ENCODE measurements at regions not wholly inside any gene's neighbourhood (a gene's known extent, or its start where the extent isn't known, plus 50 kb on each side); places are given as distances from the start of the nearest gene placed in this dataset.

DNA sequence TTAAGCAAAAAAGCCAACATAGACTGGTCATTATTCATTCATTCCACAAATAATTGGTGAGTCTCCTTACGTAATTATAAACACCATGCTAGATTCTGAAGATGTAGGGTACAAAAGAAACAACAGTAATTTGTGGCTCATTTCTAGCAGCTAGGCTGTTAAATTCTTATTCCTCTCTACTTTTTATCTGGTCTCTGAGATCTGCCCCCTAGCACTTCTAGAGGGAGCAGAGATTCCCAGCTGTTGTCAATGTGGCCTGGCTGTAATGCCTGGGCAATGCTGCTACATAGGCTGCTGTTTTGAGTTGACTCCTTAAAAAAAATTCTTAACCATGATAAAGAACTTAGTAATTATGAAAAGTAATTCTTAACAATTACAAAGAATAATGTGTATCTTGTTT, 434.9 kb upstream of the THRB start:
- DNase-seq (ENCODE audit: low read depth): no peak

DNA sequence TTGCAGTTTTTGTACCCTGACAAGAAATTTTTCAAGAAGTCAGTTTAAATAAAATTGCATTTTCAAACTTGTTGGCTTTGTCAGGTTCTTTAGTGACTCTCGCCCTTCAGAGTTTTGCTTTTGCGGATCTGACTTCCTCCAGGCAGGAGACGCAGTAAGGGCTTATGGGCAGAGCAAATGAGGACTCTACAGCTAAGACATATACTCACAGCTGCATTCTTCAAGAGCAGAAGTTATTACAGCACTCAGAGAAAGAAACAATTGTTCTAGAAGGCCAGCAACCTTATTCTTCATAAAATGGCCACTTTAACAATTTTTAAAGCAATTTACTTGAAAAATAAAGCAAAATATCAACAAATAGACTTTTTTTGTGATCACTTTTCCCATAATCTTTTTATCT, 438.8 kb upstream of the THRB start:
- no peak for DNase-seq (ENCODE audit: low read depth)

DNA sequence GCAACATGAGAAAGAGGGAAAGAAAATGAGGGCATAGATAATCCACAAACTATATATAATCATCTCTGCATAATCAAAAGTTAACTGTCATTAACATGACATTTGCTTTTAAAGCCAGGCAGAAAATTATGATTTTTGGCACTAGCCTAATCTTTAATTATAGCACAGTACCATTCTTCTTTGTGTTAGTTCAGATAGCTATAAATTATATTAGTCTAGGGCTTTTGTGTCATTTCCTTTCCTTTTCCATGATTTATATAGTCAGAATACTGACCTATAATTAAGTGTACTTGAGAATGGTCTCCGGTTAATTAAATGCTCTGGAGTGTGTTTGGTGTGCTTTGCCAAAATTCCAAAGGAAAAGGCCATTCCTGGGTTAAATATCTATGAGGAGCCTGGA, 441.9 kb upstream of the THRB start:
- DNase-seq (ENCODE audit: low read depth): no peak

DNA sequence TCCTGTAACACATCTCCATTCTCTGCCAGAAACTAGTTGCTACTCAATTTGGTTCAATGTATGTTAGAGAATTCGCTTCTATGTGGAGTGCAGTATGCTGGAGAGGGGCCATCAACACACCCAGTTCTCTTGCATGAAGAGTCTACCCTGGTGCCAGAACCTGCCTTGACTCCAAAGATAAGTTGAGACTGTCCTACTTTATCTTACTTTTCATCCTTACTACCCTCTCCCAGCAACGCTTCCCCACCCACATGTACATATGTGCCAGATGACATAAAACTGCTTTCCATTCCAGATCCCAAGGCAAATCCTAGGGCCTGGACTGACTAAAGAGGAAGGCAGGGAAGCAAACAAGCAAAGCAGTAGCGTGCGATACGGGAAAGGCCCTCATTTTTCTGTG, 442.6 kb upstream of the THRB start:
- DNase-seq (ENCODE audit: low read depth): no peak

DNA sequence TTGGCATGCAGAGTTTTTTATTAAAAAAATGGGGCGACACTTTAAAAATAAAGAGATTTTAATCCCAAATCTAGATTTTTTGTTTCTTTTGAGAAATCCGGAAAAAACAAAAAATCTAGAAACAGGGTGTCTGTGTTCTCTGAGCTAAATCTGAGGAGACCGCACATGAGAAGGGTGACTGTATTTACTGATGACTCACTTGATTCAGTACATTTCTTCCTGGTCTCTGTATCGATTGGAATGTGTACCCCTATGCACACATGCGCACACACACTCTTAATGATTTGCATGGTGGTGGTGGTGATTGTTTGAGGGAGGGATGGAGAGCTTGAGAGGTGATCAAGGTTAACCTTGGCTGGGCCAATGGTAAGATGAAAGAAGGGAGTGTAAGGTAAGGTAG, 443.1 kb upstream of the THRB start:
- no peak for DNase-seq (ENCODE audit: low read depth)

DNA sequence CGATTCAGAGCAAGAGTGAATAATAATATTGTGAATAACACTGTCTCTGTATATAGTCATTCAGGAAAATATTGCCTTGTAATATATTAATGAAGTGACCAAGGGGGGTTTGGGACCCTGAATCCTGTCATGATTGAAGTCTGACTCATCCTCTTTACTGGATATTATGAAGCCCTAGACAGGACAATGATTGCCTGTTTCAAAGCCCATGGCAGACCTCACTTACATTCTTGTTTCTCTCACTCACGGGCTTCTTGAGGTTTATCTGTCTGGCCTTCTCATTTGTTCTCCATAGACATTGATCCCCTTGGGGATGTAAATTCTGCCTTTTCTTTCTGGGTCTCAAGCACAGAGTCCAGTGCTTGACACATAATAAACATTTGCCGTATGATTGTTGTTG, 449.3 kb upstream of the THRB start:
- DNase-seq (ENCODE audit: low read depth): peak; percentile 4

DNA sequence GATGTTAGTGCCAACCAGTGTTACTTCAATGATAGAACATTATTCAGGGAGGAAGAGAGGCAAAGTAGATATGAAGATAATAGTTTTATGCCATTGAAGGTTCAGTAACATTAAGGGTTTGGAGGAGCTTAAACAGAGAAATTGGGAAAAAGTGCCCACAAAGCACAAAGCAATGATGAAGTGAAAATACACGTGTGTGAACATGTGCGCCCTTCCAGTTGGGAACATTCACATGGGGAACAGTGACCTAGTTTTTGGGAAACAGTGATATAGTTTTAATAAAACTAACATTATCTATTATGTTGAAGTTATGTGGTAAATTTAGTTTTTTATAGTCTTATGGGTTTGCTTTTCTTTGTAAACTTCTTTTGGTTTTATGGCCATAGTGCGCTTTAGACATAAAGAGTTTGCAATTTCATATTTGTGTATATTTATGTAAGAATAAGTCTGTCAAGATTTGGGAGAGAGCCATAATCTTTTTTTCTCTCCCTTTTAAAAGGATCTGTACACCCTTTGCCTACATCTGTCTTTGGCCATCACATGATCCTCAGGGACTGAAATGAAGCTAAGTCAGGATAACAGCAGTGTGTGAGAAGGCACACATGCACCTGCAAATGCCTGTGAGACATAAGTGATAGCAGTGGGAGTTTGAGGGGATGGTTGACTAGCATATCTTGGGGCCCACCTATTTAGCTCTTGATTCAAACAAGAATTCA, 450.3 kb upstream of the THRB start:
- no peak for DNase-seq (ENCODE audit: low read depth)

DNA sequence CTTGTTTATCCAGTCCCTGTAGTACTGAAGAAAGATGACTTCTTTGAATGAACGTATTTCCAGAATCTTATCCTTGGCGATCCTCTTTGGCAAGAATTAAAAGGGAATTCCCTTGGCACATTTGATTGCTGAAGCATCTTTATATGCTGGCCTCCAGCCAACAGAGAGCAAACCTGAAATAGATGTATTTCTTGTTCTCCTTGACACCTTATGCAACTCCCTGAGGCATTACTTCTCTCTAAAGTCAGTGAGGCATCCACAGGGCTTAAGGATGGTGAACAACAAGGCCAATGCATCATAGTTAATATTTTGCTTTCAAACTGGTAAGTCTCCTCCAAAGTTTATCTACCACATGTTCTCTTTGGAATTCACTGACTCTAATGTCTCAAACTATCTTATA, 450.9 kb upstream of the THRB start:
- no peak for DNase-seq (ENCODE audit: low read depth)

DNA sequence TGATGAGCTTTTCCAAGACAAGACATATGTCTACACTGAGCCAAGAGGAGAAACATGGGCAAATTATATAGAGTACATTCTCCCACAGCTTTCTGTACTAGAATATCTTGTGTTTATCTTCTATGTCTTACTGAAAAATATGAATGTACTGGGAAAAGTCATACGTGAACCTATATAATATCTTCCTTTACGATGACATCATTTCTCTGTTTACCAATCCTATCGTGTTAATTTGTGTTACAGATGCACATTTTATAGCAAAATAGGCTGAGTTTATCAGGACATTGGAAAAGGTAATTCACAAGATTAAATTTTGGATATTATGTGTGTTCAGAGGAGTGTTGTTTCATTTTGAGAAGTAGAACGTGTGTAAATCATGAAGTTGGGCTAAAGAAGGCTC, 452.5 kb upstream of the THRB start:
- no peak for DNase-seq (ENCODE audit: low read depth)

DNA sequence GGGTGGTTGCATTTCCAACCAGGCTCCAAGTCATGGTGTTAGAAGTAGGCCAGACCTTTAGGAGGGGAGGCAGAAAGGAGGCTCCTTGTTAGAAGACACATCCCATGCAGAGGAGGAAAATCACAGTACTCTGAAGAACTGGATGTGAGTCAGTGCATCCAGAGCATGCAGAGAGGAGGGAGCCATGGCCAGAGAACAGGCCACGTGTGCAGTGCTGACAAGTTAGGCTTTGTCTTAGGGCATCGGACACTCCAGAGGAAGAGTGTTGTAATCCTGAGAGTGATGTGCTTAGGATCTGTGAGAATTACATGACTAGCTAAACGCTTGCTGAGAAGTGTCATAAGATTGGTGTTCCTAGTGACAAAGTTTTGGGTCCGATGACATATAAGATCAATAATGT, 456.5 kb upstream of the THRB start:
- DNase-seq (ENCODE audit: low read depth): no peak

DNA sequence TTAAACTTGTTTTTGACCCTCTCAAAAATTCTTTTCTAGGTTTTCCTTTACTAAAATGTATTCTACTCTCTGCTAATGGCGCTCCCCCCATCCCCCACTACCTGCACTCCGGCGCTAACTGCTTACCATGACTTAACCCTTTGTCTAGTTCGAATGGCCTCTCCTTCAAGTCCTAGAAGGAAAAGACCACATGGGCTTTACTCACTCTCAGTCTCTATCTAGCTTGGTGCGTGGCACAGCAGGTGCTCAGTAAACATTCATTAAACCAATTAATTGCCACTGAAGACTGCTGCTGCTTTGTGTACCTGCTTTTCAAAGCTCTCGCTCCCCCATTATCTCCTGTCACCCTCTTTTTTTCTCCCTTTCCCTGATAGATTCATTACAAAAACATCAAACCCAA, 457.7 kb upstream of the THRB start:
- no peak for DNase-seq (ENCODE audit: low read depth)

DNA sequence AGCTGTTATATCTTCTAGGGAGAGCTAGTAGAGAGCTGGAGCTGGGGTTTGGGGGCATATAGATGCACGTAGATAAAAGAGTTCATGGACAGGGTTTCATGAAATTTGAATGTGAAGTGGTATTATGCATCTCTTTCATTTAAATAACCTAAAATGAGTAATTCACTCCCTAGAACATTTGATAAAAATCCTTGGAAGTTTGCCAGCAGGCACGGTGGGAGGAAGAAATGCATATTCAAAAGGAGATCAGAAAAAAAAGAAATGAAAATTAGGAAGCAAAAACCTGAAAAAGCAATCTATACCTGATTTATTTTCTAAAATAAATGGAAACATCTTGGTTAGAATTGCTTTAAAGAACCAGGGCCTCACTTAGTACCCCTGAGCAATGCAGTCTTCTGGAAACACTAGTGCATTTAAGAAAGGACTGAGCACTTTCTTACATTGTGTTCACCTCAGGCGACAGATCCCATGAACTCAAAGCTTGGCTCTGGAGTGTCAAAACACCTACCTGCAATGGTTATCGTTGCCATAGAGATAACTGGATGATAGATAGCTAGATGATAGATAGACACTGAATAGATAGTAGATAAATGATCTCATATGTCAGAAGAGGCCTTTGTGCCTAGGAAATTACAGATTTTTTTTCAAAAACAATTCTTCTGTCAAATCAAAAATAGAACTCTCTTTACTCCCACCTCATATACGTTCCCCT, 458.6 kb upstream of the THRB start:
- DNase-seq (ENCODE audit: low read depth): no peak

DNA sequence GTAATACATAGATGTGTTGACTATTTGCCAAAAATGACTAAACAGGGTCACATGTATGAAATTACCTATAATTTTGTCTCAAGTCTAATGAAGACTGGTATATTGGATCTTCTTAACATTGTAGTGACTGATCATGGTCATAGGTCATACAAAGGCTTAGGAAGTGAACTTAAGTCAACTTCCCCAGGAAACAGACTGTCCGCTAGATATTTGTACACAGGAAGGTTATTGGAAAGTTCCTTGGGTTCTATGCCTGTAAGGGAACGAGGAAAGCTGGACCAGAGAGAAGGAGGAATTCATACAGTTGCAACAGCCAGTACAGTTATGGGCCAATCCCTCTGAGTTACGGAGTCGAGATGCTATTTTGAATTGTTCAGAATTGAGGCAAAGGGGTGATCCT, 462.0 kb upstream of the THRB start:
- no peak for DNase-seq (ENCODE audit: low read depth)

DNA sequence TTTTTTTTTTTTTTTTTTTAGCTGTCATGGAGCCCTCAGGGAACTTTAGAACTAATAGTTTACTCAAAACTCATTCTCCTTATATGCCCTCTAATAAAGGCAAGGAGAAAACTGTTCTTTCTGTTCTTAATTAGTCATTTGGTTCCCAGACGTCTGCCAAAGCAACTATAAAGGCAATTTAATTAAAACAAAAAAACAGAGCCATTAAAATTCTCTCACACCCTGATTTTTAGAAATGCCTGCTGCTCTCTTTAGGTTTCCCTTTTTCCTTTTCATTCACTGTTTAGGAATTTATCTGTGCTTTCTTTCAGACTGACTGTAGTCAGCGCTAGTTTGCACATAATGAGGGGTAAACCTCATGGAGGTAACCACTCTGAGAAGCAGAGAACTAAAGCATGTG, 463.6 kb upstream of the THRB start:
- peak; percentile 26 for DNase-seq (ENCODE audit: low read depth)

DNA sequence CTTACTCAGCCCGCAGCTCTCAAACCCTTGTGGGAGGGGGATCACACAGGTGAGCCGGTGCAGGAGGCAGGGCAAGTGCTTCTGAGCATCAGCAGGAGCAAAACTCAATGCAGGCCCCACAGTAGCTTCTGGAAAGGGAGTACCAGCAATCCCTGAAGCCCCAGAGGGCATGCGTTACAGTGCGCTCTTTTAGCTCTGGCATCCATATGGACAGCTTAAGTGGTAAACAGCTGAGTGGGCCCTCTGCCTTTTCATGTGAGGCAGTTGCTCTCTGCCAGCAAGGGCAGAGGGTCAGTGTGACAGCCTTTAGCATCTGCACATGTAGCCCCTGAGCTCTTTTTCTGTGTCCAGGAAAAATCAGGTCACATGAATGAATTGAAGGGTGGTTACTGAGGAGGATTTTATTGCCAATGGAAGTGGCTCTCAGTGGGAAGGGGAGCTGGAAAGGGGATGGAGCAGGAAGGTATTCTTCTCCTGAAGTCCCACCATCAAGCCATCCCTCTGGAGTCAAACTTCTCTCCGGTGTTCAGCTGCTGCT, 464.3 kb upstream of the THRB start:
- DNase-seq (ENCODE audit: low read depth): no peak

DNA sequence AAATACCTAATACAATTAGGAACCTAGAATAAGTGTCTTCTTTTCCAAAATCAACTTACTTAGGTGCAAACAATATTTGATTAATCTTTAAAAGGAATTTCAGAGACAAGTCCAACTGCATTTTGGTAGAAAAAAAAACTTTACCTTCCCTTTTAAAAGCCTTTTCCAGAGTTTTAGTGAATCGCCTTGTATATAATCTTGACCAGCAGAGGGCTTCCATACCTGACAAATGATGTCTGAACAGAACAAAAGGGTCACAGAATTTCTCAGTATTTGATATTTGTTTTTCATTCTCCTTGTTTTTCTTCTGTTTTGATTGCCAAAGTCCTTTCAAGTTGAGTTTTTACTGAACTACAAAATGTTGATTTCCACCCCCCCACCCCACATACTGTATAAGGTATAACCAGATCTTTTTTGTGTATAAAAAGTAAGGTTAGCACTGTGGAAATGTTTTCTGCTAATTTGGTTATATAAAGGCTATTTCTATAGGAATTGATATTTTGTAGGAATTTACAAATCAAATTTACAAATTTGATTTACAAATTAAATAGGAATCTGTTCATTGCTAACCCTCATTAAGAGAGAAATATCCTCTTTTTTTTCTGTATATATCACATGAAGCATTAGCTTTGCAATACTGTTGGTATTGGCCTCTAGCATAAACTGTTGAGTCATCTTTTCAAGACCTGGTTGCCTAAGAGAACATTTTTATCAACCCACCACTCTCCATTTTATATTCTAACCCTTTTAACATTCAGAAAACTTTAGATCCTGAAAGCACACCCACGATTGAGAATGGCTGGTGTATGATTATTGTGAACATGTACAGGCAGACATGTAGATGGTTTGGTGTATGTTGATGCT, 464.1 kb upstream of the RARB start:
- DNase-seq (ENCODE audit: low read depth): peak; percentile 38

DNA sequence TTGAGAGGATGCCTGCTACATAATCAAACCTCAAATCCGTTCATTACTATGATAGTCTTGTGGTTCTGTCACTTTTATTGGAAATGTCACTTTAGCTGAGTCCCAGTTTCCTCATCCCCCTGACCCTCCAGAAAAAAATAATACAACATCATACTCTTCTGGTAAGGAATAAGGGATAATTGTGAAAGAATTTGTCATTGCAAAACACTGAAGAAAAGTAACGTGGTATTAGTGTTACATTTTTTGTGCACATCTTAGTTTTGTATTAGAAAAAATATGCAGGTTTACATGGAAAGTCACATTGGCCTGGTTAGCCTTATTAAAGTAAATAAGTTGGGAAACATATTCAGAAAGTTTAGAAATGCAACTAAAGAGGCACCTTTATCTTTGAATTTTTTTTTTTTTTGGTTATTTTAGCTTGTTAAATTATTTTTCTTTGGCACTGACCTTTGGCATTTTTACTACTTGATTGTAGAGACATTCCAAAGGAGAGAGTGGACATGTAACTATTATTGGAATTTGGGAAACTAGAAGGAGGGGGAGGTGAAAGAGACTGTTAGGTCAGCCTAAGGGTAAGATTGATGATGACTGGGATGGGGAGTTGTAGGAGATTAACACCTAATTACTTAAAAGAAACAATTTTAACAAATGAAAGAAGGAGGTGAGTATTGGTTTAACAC, 462.2 kb upstream of the RARB start:
- DNase-seq (ENCODE audit: low read depth): no peak

DNA sequence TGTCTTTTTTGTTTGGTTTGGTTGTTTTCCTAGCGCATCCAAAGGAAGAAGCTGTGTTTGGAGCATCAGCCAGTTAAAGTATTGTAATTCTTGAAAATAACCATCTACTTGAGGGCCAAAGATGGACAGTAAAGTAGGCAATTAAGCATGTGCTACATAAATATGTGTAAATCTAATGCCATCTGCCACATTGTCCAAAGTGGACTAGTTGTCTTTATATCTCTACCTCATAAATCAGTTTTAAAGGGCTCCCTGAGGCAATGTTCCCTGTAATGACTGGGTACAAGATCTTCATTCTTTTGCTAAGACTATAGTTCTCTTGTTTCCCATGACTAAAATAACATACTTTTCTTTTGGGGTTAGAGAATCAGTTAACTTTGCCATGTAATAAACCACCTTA, 460.0 kb upstream of the RARB start:
- DNase-seq (ENCODE audit: low read depth): no peak

DNA sequence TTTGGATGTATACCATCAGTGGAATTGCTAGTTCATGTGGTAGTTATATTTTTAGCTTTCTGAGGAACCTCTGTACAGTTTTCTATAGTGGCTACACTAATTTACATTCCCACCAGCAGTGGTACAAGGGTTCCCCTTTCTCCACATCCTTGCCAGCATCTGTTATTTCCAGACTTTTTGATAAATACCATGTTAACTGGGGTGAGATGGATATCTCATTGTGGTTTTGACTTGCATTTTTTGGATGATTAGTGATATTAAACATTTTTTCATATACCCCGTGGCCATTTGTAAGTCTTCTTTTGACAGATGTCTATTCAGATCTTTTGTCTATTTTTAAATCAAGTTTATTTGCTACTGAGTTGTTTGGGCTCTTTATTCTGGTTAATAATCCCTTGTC, 455.6 kb upstream of the RARB start:
- DNase-seq (ENCODE audit: low read depth): no peak

DNA sequence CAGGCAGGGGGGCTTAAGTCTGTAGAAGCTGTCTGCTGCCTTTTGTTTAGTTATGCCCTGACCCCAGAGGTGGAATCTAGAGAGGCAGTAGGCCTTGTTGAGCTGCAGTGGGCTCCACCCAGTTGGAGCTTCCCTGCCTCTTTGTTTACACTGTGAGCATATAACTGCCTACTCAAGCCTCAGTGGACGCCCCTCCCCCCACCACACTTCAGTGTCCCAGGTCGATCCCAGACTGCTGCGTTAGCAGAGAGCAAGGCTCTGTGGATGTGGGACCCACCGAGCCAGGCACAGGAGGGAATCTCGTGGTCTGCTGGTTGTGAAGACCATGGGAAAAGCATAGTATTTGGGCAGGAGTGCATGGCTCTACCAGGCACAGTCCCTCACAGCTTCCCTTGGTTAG, 446.8 kb upstream of the RARB start:
- DNase-seq (ENCODE audit: low read depth): no peak

DNA sequence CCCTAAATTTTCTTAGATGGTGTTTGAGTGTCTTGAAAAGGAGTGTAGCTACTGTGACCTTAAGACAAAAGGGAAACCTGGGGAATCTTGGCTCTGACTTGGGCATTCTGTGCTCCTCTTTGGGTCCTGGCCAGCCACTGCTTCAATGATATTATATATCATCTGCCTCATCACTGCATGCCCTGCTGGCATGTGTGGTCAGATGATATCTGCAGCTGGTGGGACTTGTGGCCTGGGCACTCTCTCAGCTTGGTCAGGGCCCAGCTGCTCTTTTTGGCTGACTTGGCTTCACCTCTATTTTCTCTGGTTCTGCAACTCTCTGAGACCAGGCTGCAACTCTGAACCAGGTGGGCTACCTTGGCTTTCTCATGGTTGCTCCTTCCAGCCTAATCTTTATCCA, 446.1 kb upstream of the RARB start:
- no peak for DNase-seq (ENCODE audit: low read depth)

DNA sequence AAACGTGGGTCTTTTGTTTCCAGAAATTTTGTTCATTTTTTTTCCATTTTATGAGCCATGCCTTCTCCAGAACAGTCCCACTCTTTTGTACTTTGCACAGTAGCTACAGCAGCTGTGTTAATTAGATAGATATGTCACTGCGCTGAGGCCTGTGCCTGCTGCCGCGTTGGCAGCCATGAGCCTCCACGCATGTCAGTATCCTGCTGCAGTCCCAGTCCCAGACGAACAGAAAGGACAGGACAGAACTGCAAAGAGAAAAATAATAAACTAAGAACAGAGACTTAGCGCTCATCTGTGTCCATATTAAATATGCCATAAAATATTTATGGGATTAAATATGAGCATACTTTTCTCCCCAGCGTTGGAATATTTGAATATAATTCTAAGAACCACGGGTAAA, 442.4 kb upstream of the RARB start:
- DNase-seq (ENCODE audit: low read depth): no peak
